OCI-LY1 (cell line): ENCODE measurements at regions not wholly inside any gene's neighbourhood (a gene's known extent, or its start where the extent isn't known, plus 50 kb on each side); places are given as distances from the start of the nearest gene placed in this dataset.

Experiments used
- H2AFZ ChIP-seq: fragments of 200-600 bp; sonication (generic), shearing (Covaris generic); 2 replicates; pipeline ENCODE4 v1.6.0; 2014; ENCODE audit warnings: antibody characterized with exemption, mild to moderate bottlenecking, low read length
- H3F3A ChIP-seq: fragments of 200-600 bp; sonication (generic), shearing (Covaris generic); 2 replicates; pipeline ENCODE4 v1.6.0; 2014; ENCODE audit warnings: mild to moderate bottlenecking, antibody characterized with exemption, low read length, moderate library complexity; ENCODE audit not compliant: insufficient read depth
- H3K27ac ChIP-seq: fragments of 200-600 bp; sonication (generic); 2 replicates; pipeline ENCODE4 v1.5.1; 2014; ENCODE audit warnings: low read length, mixed run types, mild to moderate bottlenecking, low read depth; ENCODE audit not compliant: poor library complexity, severe bottlenecking
- H3K27me3 ChIP-seq: fragments of 200-600 bp; sonication (generic); 2 replicates; pipeline ENCODE4 v1.6.0; 2014; ENCODE audit warnings: antibody characterized with exemption, mild to moderate bottlenecking, low read length, moderate library complexity; ENCODE audit not compliant: insufficient read depth
- H3K36me3 ChIP-seq: fragments of 200-600 bp; sonication (generic); 2 replicates; pipeline ENCODE4 v1.6.1; 2014; ENCODE audit warnings: mild to moderate bottlenecking, antibody characterized with exemption, low read length, moderate library complexity, mixed read lengths; ENCODE audit not compliant: insufficient read depth
- H3K4me1 ChIP-seq: fragments of 200-600 bp; sonication (generic); 2 replicates; pipeline ENCODE4 v1.5.1; 2014; ENCODE audit warnings: mild to moderate bottlenecking, low read length, moderate library complexity; ENCODE audit not compliant: insufficient read depth, severe bottlenecking
- H3K4me2 ChIP-seq: fragments of 200-600 bp; sonication (generic), shearing (Covaris generic); 2 replicates; pipeline ENCODE4 v1.6.1; 2014; ENCODE audit warnings: low read length
- H3K4me3 ChIP-seq: fragments of 200-600 bp; sonication (generic); 2 replicates; pipeline ENCODE4 v1.5.1; 2014; ENCODE audit warnings: low read length, low read depth, mild to moderate bottlenecking, mixed read lengths; ENCODE audit not compliant: poor library complexity, severe bottlenecking
- H3K79me2 ChIP-seq: fragments of 200-600 bp; shearing (Covaris generic); 2 replicates; pipeline ENCODE4 v1.6.1; 2016; ENCODE audit warnings: mixed run types, low read length, mixed read lengths; ENCODE audit not compliant: insufficient read depth
- H3K9ac ChIP-seq: fragments of 200-600 bp; sonication (generic), shearing (Covaris generic); 2 replicates; pipeline ENCODE4 v1.6.1; 2014; ENCODE audit warnings: mild to moderate bottlenecking, low read length, mixed read lengths
- H3K9me2 ChIP-seq: fragments of 200-600 bp; sonication (generic), shearing (Covaris generic); 2 replicates; pipeline ENCODE4 v1.6.1; 2014; ENCODE audit warnings: low read depth, mild to moderate bottlenecking, low read length, mixed read lengths
- H3K9me3 ChIP-seq: fragments of 200-600 bp; shearing (Covaris generic); 2 replicates; pipeline ENCODE4 v1.6.1; 2014; ENCODE audit warnings: low read length, mixed read lengths
- H4K20me1 ChIP-seq: fragments of 200-600 bp; sonication (generic), shearing (Covaris generic); 2 replicates; pipeline ENCODE4 v1.6.0; 2016; ENCODE audit warnings: mild to moderate bottlenecking, low read length; ENCODE audit not compliant: insufficient read depth
- EZH2 ChIP-seq: fragments of 200-600 bp; sonication (generic), shearing (Covaris generic); IDR thresholded peaks from 2 replicates; pipeline ENCODE4 v1.8.0; 2017; ENCODE audit warnings: borderline replicate concordance, mixed run types, mild to moderate bottlenecking, antibody characterized with exemption, low read length, moderate library complexity, mixed read lengths
- TF ChIP-seq, protein P1 (sequence below): fragments of 200-600 bp; sonication (generic), shearing (Covaris generic); IDR thresholded peaks from 2 replicates; pipeline ENCODE4 v1.5.1; 2017; ENCODE audit warnings: mild to moderate bottlenecking, antibody characterized with exemption, low read length, moderate library complexity, mixed read lengths

DNA sequence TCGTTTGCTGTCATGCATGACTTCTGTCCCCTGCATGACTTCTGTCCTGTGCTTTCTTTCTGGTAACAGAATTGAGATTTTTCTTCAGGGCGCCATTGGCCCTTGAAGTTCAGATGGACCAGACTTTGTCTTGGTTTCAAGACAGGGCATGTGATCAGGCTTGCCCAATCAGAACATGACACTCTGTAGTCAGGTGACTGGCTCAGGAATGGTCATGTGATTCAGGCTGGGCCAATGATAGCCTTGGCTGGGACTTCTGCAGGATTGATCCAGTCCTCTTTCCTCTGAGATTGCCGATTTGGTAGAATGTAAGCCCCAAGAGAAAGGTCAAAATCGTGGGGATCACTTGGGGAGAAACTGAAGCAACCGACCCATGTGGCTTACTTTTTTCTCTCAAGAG, 90.5 kb upstream of the ALX4 start:
- Histone ChIP-seq H3K4me3 (no peak overlapping the region), H3F3A (no peaks in the 10 kb centered on the region), H3K79me2 (no peaks in the 10 kb centered on the region), H3K27me3 (peaks cover 11% of the 10 kb centered on the region; the same call in 1 of the 2 replicates), H3K4me2 (no peak overlapping the region), H3K27ac (no peak overlapping the region), H3K4me1 (no peaks in the 10 kb centered on the region), H3K9me2 (no peaks in the 10 kb centered on the region), H3K9ac (no peak overlapping the region), H3K9me3 (no peaks in the 10 kb centered on the region), H2AFZ (no peak overlapping the region), H4K20me1 (no peaks in the 10 kb centered on the region), H3K36me3 (no peaks in the 10 kb centered on the region)
- TF ChIP-seq, protein P1, sequence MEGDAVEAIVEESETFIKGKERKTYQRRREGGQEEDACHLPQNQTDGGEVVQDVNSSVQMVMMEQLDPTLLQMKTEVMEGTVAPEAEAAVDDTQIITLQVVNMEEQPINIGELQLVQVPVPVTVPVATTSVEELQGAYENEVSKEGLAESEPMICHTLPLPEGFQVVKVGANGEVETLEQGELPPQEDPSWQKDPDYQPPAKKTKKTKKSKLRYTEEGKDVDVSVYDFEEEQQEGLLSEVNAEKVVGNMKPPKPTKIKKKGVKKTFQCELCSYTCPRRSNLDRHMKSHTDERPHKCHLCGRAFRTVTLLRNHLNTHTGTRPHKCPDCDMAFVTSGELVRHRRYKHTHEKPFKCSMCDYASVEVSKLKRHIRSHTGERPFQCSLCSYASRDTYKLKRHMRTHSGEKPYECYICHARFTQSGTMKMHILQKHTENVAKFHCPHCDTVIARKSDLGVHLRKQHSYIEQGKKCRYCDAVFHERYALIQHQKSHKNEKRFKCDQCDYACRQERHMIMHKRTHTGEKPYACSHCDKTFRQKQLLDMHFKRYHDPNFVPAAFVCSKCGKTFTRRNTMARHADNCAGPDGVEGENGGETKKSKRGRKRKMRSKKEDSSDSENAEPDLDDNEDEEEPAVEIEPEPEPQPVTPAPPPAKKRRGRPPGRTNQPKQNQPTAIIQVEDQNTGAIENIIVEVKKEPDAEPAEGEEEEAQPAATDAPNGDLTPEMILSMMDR: no peak
- TF ChIP-seq EZH2: no peak

DNA sequence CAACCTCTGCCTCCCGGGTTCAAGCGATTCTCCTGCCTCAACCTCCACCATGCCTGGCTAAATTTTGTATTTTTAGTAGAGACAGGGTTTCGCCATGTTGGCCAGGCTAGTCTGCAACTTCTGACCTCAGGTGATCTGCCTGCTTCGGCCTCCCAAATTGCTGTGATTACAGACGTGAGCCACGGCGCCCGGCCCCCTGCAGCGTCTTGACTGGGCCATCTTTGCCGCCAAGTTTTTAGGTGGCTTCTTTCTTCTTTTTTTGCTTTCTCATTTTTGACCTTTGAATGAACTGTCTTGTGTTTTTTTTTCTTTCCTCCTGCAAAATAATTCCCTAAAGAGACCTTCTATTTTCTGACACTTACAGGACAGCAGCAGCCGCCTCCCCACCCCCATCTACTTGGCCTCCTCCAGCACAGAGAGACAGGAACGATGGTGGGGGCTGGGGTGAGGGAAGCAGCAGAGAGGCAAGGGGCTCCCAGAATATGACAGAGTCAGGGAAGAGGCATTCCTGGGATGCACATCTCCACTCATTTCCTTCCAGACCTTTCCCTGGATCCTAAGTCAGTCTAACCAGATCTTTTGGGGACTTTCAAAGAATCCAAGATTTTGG, 92.6 kb upstream of the ALX4 start:
- H3K27me3 ChIP-seq: peaks cover 11% of the 10 kb centered on the region; the same call in 1 of the 2 replicates
- no peak overlapping the region for H3K4me3 ChIP-seq
- H3K9me3 ChIP-seq: no peaks in the 10 kb centered on the region
- no peak for TF ChIP-seq EZH2
- TF ChIP-seq, protein P1: no peak
- H3F3A ChIP-seq: no peaks in the 10 kb centered on the region
- H3K27ac ChIP-seq: no peak overlapping the region
- H3K4me1 ChIP-seq: no peaks in the 10 kb centered on the region
- no peaks in the 10 kb centered on the region for H3K36me3 ChIP-seq
- no peaks in the 10 kb centered on the region for H4K20me1 ChIP-seq
- H3K79me2 ChIP-seq: no peaks in the 10 kb centered on the region
- no peaks in the 10 kb centered on the region for H3K9me2 ChIP-seq
- no peak overlapping the region for H3K4me2 ChIP-seq
- no peak overlapping the region for H2AFZ ChIP-seq
- H3K9ac ChIP-seq: no peak overlapping the region

DNA sequence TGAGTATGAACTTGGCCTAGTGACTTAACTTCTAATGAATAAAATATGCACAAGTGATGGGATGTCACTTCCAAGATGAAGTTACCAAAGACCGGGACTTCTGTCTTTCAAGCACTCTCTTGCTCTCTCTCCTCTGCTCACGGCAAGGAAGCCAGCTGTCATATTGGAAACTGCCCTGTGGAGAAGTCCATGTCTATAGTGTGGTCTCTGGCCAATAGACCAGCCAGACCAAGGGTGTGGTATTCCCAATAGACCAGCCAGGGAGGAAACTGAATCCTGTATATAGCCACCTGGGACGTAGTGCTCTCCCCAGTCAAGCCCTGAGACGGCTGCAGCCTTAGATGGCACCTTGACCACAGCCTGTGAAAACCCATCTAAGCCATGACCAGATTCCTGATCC, 93.2 kb upstream of the ALX4 start:
- peaks cover 11% of the 10 kb centered on the region; the same call in 1 of the 2 replicates for H3K27me3 ChIP-seq
- no peak overlapping the region for H3K27ac ChIP-seq
- H3K4me1 ChIP-seq: no peaks in the 10 kb centered on the region
- no peaks in the 10 kb centered on the region for H4K20me1 ChIP-seq
- no peak overlapping the region for H3K9ac ChIP-seq
- no peaks in the 10 kb centered on the region for H3K9me2 ChIP-seq
- no peak overlapping the region for H2AFZ ChIP-seq
- no peak overlapping the region for H3K4me3 ChIP-seq
- H3K9me3 ChIP-seq: no peaks in the 10 kb centered on the region
- no peaks in the 10 kb centered on the region for H3F3A ChIP-seq
- H3K4me2 ChIP-seq: no peak overlapping the region
- no peaks in the 10 kb centered on the region for H3K36me3 ChIP-seq
- no peaks in the 10 kb centered on the region for H3K79me2 ChIP-seq
- TF ChIP-seq, protein P1: no peak
